WTC11 (cell line): ENCODE measurements at regions not wholly inside any gene's neighbourhood (a gene's known extent, or its start where the extent isn't known, plus 50 kb on each side); places are given as distances from the start of the nearest gene placed in this dataset.

ENCODE experiments used
- ATAC-seq: fragments of 200-7000 bp; cut with Tn5 transposase; 2 replicates; pipeline ENCODE4 v1.10.0; 2021; ENCODE audit warnings: mild to moderate bottlenecking, moderate library complexity
- CTCF ChIA-PET: fragments of 300-600 bp; sonication (Branson Sonifier 250); formaldehyde crosslinking; loops from one replicate; lab custom pipeline; 2021; ENCODE audit warnings: antibody characterized with exemption; lab: Charles Lee
- POLR2A ChIA-PET: fragments of 350-600 bp; sonication (Branson Sonifier 250); formaldehyde crosslinking; loops from one replicate; lab custom pipeline; 2021; ENCODE audit warnings: antibody characterized with exemption; lab: Charles Lee
- DNase-seq: peaks from one replicate; pipeline ENCODE4 v3.0.0; 2021; ENCODE audit warnings: low spot score
- H3K27ac Mint-ChIP-seq: 2 replicates; pipeline ENCODE4 v1.8.0; 2021; ENCODE audit warnings: mixed read lengths
- H3K27me3 Mint-ChIP-seq: 2 replicates; pipeline ENCODE4 v1.8.0; 2021; ENCODE audit warnings: low read depth, mild to moderate bottlenecking, moderate library complexity, mixed read lengths
- H3K36me3 Mint-ChIP-seq: 2 replicates; pipeline ENCODE4 v1.8.0; 2021; ENCODE audit warnings: mixed read lengths
- H3K4me1 Mint-ChIP-seq: 2 replicates; pipeline ENCODE4 v1.8.0; 2022; ENCODE audit warnings: mixed read lengths
- H3K4me3 Mint-ChIP-seq: 2 replicates; pipeline ENCODE4 v1.8.0; 2021; ENCODE audit warnings: mild to moderate bottlenecking, moderate library complexity, mixed read lengths
- H3K9me3 Mint-ChIP-seq: 2 replicates; pipeline ENCODE4 v1.8.0; 2021; ENCODE audit warnings: mixed read lengths
- GABPB1 ChIP-seq: sonication (generic); formaldehyde crosslinking; IDR thresholded peaks from 2 replicates; pipeline ENCODE4 v1.8.1; 2023; ENCODE audit warnings: mild to moderate bottlenecking, missing genetic modification reagents
- GTF2I ChIP-seq: fragments of 250-450 bp; sonication (Bioruptor Pico); conservative IDR thresholded peaks from 2 replicates; pipeline ENCODE4 v1.4.0; 2021; ENCODE audit warnings: mild to moderate bottlenecking
- HMGA2 ChIP-seq: fragments of 250-450 bp; sonication (Bioruptor Pico); IDR thresholded peaks from 2 replicates; pipeline ENCODE4 v1.4.0; 2021; ENCODE audit warnings: mild to moderate bottlenecking, moderate library complexity
- JUN ChIP-seq: sonication (generic); formaldehyde crosslinking; IDR thresholded peaks from 2 replicates; pipeline ENCODE4 v1.8.0; 2023; ENCODE audit warnings: mild to moderate bottlenecking, missing genetic modification reagents
- NR2C2 ChIP-seq: sonication (generic); formaldehyde crosslinking; IDR thresholded peaks from 2 replicates; pipeline ENCODE4 v1.8.0; 2022; ENCODE audit warnings: mild to moderate bottlenecking, missing genetic modification reagents
- NR3C1 ChIP-seq: sonication (generic); formaldehyde crosslinking; conservative IDR thresholded peaks from 2 replicates; pipeline ENCODE4 v1.8.1; 2023; ENCODE audit warnings: low read depth, mild to moderate bottlenecking, missing genetic modification reagents
- SMAD4 ChIP-seq: sonication (generic); formaldehyde crosslinking; IDR thresholded peaks from 2 replicates; pipeline ENCODE4 v1.8.0; 2022; ENCODE audit warnings: mild to moderate bottlenecking, missing genetic modification reagents
- TF ChIP-seq, protein P1 (sequence below): sonication (generic); formaldehyde crosslinking; IDR thresholded peaks from 2 replicates; pipeline ENCODE4 v1.8.0; 2022; ENCODE audit warnings: mild to moderate bottlenecking, missing genetic modification reagents
- TF ChIP-seq, protein P2 (sequence below): fragments of 200-600 bp; IDR thresholded peaks from 2 replicates; pipeline ENCODE4 v1.8.0; 2022; ENCODE audit warnings: antibody characterized with exemption
- TF ChIP-seq, protein P3 (sequence below): fragments of 250-450 bp; sonication (Bioruptor Pico); IDR thresholded peaks from 2 replicates; pipeline ENCODE4 v2.1.2; 2022; ENCODE audit warnings: mild to moderate bottlenecking, moderate library complexity
- TF ChIP-seq, protein P4 (sequence below): fragments of 250-450 bp; sonication (Bioruptor Pico); IDR thresholded peaks from 2 replicates; pipeline ENCODE4 v1.9.0; 2021; ENCODE audit warnings: mild to moderate bottlenecking
- TF ChIP-seq, protein P5 (sequence below): sonication (generic); formaldehyde crosslinking; IDR thresholded peaks from 2 replicates; pipeline ENCODE4 v1.8.1; 2023; ENCODE audit warnings: mild to moderate bottlenecking, missing genetic modification reagents
- TF ChIP-seq, protein P6 (sequence below): fragments of 250-450 bp; sonication (Bioruptor Pico); IDR thresholded peaks from 2 replicates; pipeline ENCODE4 v1.9.0; 2021; ENCODE audit warnings: mild to moderate bottlenecking
- TF ChIP-seq, protein P7 (sequence below): fragments of 250-450 bp; sonication (Bioruptor Pico); IDR thresholded peaks from 2 replicates; pipeline ENCODE4 v1.9.0; 2021; ENCODE audit warnings: mild to moderate bottlenecking, borderline replicate concordance
- TF ChIP-seq, protein P8 (sequence below): sonication (generic); formaldehyde crosslinking; IDR thresholded peaks from 2 replicates; pipeline ENCODE4 v1.8.1; 2023; ENCODE audit warnings: mild to moderate bottlenecking, missing genetic modification reagents, moderate library complexity

DNA sequence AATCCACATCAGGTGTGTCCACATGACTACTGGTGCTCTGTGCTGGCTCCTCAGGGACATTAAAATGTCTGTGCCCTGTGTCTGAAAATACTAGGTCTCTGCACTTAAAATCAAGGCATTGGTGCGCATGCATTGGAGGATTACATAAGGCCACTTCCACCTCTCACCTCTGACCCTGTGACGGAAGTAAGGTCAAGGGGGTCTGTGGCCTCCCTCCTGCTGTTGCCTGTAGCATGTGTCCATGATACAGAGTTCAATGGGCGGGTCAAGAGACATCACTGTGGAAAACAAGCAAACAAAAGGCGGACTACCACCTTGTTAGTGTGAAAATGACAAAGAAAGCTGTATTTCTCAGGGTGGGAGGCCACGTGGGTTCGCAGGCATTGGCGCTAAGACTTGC, 208.6 kb upstream of the PWP1 start:
- Mint-ChIP-seq H3K4me3 (no peak overlapping the region), H3K27me3 (no peaks in the 10 kb centered on the region; the same call in none of the 2 replicates), H3K36me3 (no peaks in the 10 kb centered on the region), H3K9me3 (no peaks in the 10 kb centered on the region), H3K4me1 (no peaks in the 10 kb centered on the region), H3K27ac (no peak overlapping the region)
- POLR2A ChIA-PET, result no interaction called here
- no peak for ATAC-seq
- DNase-seq, result no peak
- no peak for TF ChIP-seq NR2C2 (CRISPR knock-in tag)
- TF ChIP-seq, protein P1, sequence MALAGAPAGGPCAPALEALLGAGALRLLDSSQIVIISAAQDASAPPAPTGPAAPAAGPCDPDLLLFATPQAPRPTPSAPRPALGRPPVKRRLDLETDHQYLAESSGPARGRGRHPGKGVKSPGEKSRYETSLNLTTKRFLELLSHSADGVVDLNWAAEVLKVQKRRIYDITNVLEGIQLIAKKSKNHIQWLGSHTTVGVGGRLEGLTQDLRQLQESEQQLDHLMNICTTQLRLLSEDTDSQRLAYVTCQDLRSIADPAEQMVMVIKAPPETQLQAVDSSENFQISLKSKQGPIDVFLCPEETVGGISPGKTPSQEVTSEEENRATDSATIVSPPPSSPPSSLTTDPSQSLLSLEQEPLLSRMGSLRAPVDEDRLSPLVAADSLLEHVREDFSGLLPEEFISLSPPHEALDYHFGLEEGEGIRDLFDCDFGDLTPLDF (CRISPR knock-in tag), result no peak
- no peak for TF ChIP-seq JUN
- CTCF ChIA-PET, result no interaction called here

DNA sequence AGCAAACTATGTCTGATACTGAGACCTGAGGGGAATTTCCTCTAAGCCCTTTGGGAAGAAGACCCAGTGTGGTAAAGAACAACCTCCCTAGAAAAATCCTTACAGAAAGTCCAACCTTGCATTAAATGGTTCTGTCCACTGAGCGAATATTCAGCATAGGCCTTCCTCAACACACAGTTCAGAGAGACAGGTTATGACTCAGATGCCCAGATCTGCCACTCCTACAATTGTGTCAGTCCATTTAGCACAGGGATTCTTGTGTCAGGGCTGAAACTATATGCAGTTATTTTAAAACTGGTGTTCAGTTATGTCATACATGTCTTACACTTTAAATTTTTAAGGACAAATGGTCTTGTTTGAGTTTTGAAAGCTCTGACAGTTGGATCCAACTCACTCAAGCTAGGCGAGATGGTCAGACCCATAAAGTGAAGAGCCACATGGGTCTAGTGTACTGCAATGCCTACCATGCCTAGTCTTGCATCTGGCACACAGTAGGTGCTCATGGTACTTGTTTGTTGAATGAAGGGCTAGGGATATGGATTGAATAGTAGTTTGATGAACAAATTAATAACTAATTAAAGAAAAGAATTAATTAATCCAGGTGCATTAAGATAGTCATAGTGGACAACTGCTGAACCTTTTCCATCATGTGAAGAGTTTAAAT, 207.5 kb upstream of the PWP1 start:
- no peaks in the 10 kb centered on the region; the same call in none of the 2 replicates for H3K27me3 Mint-ChIP-seq
- H3K4me1 Mint-ChIP-seq, result no peaks in the 10 kb centered on the region
- ATAC-seq (no peak), DNase-seq (no peak)
- no peak overlapping the region for H3K4me3 Mint-ChIP-seq
- TF ChIP-seq, protein P2, sequence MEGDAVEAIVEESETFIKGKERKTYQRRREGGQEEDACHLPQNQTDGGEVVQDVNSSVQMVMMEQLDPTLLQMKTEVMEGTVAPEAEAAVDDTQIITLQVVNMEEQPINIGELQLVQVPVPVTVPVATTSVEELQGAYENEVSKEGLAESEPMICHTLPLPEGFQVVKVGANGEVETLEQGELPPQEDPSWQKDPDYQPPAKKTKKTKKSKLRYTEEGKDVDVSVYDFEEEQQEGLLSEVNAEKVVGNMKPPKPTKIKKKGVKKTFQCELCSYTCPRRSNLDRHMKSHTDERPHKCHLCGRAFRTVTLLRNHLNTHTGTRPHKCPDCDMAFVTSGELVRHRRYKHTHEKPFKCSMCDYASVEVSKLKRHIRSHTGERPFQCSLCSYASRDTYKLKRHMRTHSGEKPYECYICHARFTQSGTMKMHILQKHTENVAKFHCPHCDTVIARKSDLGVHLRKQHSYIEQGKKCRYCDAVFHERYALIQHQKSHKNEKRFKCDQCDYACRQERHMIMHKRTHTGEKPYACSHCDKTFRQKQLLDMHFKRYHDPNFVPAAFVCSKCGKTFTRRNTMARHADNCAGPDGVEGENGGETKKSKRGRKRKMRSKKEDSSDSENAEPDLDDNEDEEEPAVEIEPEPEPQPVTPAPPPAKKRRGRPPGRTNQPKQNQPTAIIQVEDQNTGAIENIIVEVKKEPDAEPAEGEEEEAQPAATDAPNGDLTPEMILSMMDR, result no peak
- TF ChIP-seq, protein P3, sequence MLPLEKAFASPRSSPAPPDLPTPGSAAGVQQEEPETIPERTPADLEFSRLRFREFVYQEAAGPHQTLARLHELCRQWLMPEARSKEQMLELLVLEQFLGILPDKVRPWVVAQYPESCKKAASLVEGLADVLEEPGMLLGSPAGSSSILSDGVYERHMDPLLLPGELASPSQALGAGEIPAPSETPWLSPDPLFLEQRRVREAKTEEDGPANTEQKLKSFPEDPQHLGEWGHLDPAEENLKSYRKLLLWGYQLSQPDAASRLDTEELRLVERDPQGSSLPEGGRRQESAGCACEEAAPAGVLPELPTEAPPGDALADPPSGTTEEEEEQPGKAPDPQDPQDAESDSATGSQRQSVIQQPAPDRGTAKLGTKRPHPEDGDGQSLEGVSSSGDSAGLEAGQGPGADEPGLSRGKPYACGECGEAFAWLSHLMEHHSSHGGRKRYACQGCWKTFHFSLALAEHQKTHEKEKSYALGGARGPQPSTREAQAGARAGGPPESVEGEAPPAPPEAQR (CRISPR knock-in tag), result no peak
- TF ChIP-seq HMGA2 (CRISPR knock-in tag) (no peak), GABPB1 (CRISPR knock-in tag) (no peak), GTF2I (CRISPR knock-in tag) (no peak), NR3C1 (CRISPR knock-in tag) (no peak), SMAD4 (no peak)
- TF ChIP-seq, protein P4, sequence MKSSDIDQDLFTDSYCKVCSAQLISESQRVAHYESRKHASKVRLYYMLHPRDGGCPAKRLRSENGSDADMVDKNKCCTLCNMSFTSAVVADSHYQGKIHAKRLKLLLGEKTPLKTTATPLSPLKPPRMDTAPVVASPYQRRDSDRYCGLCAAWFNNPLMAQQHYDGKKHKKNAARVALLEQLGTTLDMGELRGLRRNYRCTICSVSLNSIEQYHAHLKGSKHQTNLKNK (CRISPR knock-in tag), result no peak
- TF ChIP-seq, protein P5, sequence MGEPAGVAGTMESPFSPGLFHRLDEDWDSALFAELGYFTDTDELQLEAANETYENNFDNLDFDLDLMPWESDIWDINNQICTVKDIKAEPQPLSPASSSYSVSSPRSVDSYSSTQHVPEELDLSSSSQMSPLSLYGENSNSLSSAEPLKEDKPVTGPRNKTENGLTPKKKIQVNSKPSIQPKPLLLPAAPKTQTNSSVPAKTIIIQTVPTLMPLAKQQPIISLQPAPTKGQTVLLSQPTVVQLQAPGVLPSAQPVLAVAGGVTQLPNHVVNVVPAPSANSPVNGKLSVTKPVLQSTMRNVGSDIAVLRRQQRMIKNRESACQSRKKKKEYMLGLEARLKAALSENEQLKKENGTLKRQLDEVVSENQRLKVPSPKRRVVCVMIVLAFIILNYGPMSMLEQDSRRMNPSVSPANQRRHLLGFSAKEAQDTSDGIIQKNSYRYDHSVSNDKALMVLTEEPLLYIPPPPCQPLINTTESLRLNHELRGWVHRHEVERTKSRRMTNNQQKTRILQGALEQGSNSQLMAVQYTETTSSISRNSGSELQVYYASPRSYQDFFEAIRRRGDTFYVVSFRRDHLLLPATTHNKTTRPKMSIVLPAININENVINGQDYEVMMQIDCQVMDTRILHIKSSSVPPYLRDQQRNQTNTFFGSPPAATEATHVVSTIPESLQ (CRISPR knock-in tag), result no peak
- TF ChIP-seq, protein P6, sequence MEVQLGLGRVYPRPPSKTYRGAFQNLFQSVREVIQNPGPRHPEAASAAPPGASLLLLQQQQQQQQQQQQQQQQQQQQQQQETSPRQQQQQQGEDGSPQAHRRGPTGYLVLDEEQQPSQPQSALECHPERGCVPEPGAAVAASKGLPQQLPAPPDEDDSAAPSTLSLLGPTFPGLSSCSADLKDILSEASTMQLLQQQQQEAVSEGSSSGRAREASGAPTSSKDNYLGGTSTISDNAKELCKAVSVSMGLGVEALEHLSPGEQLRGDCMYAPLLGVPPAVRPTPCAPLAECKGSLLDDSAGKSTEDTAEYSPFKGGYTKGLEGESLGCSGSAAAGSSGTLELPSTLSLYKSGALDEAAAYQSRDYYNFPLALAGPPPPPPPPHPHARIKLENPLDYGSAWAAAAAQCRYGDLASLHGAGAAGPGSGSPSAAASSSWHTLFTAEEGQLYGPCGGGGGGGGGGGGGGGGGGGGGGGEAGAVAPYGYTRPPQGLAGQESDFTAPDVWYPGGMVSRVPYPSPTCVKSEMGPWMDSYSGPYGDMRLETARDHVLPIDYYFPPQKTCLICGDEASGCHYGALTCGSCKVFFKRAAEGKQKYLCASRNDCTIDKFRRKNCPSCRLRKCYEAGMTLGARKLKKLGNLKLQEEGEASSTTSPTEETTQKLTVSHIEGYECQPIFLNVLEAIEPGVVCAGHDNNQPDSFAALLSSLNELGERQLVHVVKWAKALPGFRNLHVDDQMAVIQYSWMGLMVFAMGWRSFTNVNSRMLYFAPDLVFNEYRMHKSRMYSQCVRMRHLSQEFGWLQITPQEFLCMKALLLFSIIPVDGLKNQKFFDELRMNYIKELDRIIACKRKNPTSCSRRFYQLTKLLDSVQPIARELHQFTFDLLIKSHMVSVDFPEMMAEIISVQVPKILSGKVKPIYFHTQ (CRISPR knock-in tag), result no peak
- TF ChIP-seq, protein P7, sequence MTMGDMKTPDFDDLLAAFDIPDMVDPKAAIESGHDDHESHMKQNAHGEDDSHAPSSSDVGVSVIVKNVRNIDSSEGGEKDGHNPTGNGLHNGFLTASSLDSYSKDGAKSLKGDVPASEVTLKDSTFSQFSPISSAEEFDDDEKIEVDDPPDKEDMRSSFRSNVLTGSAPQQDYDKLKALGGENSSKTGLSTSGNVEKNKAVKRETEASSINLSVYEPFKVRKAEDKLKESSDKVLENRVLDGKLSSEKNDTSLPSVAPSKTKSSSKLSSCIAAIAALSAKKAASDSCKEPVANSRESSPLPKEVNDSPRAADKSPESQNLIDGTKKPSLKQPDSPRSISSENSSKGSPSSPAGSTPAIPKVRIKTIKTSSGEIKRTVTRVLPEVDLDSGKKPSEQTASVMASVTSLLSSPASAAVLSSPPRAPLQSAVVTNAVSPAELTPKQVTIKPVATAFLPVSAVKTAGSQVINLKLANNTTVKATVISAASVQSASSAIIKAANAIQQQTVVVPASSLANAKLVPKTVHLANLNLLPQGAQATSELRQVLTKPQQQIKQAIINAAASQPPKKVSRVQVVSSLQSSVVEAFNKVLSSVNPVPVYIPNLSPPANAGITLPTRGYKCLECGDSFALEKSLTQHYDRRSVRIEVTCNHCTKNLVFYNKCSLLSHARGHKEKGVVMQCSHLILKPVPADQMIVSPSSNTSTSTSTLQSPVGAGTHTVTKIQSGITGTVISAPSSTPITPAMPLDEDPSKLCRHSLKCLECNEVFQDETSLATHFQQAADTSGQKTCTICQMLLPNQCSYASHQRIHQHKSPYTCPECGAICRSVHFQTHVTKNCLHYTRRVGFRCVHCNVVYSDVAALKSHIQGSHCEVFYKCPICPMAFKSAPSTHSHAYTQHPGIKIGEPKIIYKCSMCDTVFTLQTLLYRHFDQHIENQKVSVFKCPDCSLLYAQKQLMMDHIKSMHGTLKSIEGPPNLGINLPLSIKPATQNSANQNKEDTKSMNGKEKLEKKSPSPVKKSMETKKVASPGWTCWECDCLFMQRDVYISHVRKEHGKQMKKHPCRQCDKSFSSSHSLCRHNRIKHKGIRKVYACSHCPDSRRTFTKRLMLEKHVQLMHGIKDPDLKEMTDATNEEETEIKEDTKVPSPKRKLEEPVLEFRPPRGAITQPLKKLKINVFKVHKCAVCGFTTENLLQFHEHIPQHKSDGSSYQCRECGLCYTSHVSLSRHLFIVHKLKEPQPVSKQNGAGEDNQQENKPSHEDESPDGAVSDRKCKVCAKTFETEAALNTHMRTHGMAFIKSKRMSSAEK (CRISPR knock-in tag), result no peak
- TF ChIP-seq, protein P8, sequence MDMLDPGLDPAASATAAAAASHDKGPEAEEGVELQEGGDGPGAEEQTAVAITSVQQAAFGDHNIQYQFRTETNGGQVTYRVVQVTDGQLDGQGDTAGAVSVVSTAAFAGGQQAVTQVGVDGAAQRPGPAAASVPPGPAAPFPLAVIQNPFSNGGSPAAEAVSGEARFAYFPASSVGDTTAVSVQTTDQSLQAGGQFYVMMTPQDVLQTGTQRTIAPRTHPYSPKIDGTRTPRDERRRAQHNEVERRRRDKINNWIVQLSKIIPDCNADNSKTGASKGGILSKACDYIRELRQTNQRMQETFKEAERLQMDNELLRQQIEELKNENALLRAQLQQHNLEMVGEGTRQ (CRISPR knock-in tag), result no peak
- H3K27ac Mint-ChIP-seq, result no peak overlapping the region
- CTCF ChIA-PET, result interaction anchor here (1.5 kb wide), 1 partner anchor 10 kb away, joined by 3 read pairs; no protein-coding TSS in a partner anchor
- H3K9me3 Mint-ChIP-seq, result no peaks in the 10 kb centered on the region
- POLR2A ChIA-PET, result no interaction called here
- no peaks in the 10 kb centered on the region for H3K36me3 Mint-ChIP-seq
